ENCODE measurements at regions not wholly inside any gene's neighbourhood (a gene's known extent, or its start where the extent isn't known, plus 50 kb on each side); places are given as distances from the start of the nearest gene placed in this dataset.
"Not testable (repeated sequence)": the region's sequence is repeated elsewhere in the genome, so short reads cannot be mapped to it uniquely, and the experiment has no call there.

GRCh38 chr13:71214357-71214756, 652.6 kb downstream of the DACH1 start:
- DNase-seq (ENCODE audit: low spot score), result no peak

GRCh38 chr13:71213252-71213821, 653.7 kb downstream of the DACH1 start:
- DNase-seq (ENCODE audit: low spot score), result no peak

- no peak for DNase-seq (ENCODE audit: low spot score)
These were observed 656.1 kb downstream of the DACH1 start for GRCh38 chr13:71210861-71211260.

- DNase-seq (ENCODE audit: low spot score), result peak; percentile 3
These were observed 657.8 kb downstream of the DACH1 start for GRCh38 chr13:71209217-71209616.

GRCh38 chr13:71184583-71184982, 682.4 kb downstream of the DACH1 start:
- DNase-seq (ENCODE audit: low spot score), result not testable (repeated sequence)

GRCh38 chr13:71183352-71183751, 683.7 kb downstream of the DACH1 start:
- DNase-seq (ENCODE audit: low spot score), result not testable (repeated sequence)

- DNase-seq (ENCODE audit: low spot score), result no peak
These were observed 695.3 kb downstream of the DACH1 start for GRCh38 chr13:71171740-71172139.

GRCh38 chr13:71169180-71169579, 697.8 kb downstream of the DACH1 start:
- no peak for DNase-seq (ENCODE audit: low spot score)

- no peak for DNase-seq (ENCODE audit: low spot score)
These were observed 710.5 kb downstream of the DACH1 start for GRCh38 chr13:71156550-71156949.

GRCh38 chr13:71149498-71150363, 717.3 kb downstream of the DACH1 start:
- DNase-seq (ENCODE audit: low spot score), result no peak

GRCh38 chr13:71149046-71149445, 718.0 kb downstream of the DACH1 start:
- DNase-seq (ENCODE audit: low spot score), result no peak

GRCh38 chr13:71148396-71148795, 718.6 kb downstream of the DACH1 start:
- no peak for DNase-seq (ENCODE audit: low spot score)

- no peak for DNase-seq (ENCODE audit: low spot score)
These were observed 722.1 kb downstream of the DACH1 start for GRCh38 chr13:71144883-71145282.

- no peak for DNase-seq (ENCODE audit: low spot score)
These were observed 729.9 kb downstream of the DACH1 start for GRCh38 chr13:71137101-71137500.

- no peak for DNase-seq (ENCODE audit: low spot score)
These were observed 742.8 kb downstream of the DACH1 start for GRCh38 chr13:71124230-71124629.

GRCh38 chr13:71118779-71119364, 748.1 kb downstream of the DACH1 start:
- DNase-seq (ENCODE audit: low spot score), result no peak

GRCh38 chr13:71117920-71118319, 749.1 kb downstream of the DACH1 start:
- DNase-seq (ENCODE audit: low spot score), result no peak

GRCh38 chr13:71115301-71115700, 751.7 kb downstream of the DACH1 start:
- DNase-seq (ENCODE audit: low spot score), result no peak

GRCh38 chr13:71096421-71096820, 770.6 kb downstream of the DACH1 start:
- no peak for DNase-seq (ENCODE audit: low spot score)

- DNase-seq (ENCODE audit: low spot score), result no peak
These were observed 776.0 kb downstream of the DACH1 start for GRCh38 chr13:71090990-71091389.

- DNase-seq (ENCODE audit: low spot score), result no peak
These were observed 777.9 kb downstream of the DACH1 start for GRCh38 chr13:71089056-71089455.

- DNase-seq (ENCODE audit: low spot score), result no peak
These were observed 779.6 kb downstream of the DACH1 start for GRCh38 chr13:71087432-71087831.

- no peak for DNase-seq (ENCODE audit: low spot score)
These were observed 780.0 kb downstream of the DACH1 start for GRCh38 chr13:71087006-71087405.

Measured in HuH-7.5 (cell line).